ENCODE measurements at regions not wholly inside any gene's neighbourhood (a gene's known extent, or its start where the extent isn't known, plus 50 kb on each side); places are given as distances from the start of the nearest gene placed in this dataset.

- no peaks in the 10 kb centered on the region for H3K27me3 ChIP-seq (ENCODE audit: insufficient read depth, low read depth)
- no peaks in the 10 kb centered on the region for H4K20me1 ChIP-seq (ENCODE audit: insufficient read depth)
- no peaks in the 10 kb centered on the region for H3K4me1 ChIP-seq (ENCODE audit: low read depth, poor library complexity, severe bottlenecking)
- H3K9ac ChIP-seq, result no peak overlapping the region
- no peaks in the 10 kb centered on the region for H3K79me2 ChIP-seq (ENCODE audit: insufficient read depth, low read depth)
- no peaks in the 10 kb centered on the region for H3K36me3 ChIP-seq (ENCODE audit: insufficient read depth)
- H3K4me2 ChIP-seq, result no peak overlapping the region
- TF ChIP-seq CTCF (conservative IDR thresholded peaks at IDR 0.05; ENCODE audit: low read depth, low read length), result no peak
- H3K27ac ChIP-seq, result no peak overlapping the region
- H3K4me3 ChIP-seq (IDR thresholded peaks at IDR 0.05; ENCODE audit: insufficient read depth, low read depth, low read length), result no peak overlapping the region
- no peak overlapping the region for H2AFZ ChIP-seq (ENCODE audit: low read depth)
These were observed 1492.9 kb upstream of the CELF4 start for GRCh38 chr18:39058386-39059000.

- no peaks in the 10 kb centered on the region for H3K36me3 ChIP-seq (ENCODE audit: insufficient read depth)
- no peak overlapping the region for H3K9ac ChIP-seq
- TF ChIP-seq CTCF (conservative IDR thresholded peaks at IDR 0.05; ENCODE audit: low read depth, low read length), result no peak
- H3K27ac ChIP-seq, result no peak overlapping the region
- no peaks in the 10 kb centered on the region for H4K20me1 ChIP-seq (ENCODE audit: insufficient read depth)
- H3K4me1 ChIP-seq (ENCODE audit: low read depth, poor library complexity, severe bottlenecking), result no peaks in the 10 kb centered on the region
- no peaks in the 10 kb centered on the region for H3K27me3 ChIP-seq (ENCODE audit: insufficient read depth, low read depth)
- H3K79me2 ChIP-seq (ENCODE audit: insufficient read depth, low read depth), result no peaks in the 10 kb centered on the region
- no peak overlapping the region for H3K4me2 ChIP-seq
- no peak overlapping the region for H2AFZ ChIP-seq (ENCODE audit: low read depth)
- H3K4me3 ChIP-seq (IDR thresholded peaks at IDR 0.05; ENCODE audit: insufficient read depth, low read depth, low read length), result no peak overlapping the region
These were observed 1491.9 kb upstream of the CELF4 start for GRCh38 chr18:39057423-39058064.

GRCh38 chr18:39053571-39053970, 1488.0 kb upstream of the CELF4 start:
- Histone ChIP-seq H3K4me3 (IDR thresholded peaks at IDR 0.05; ENCODE audit: insufficient read depth, low read depth, low read length) (no peak overlapping the region), H2AFZ (ENCODE audit: low read depth) (no peak overlapping the region), H3K36me3 (ENCODE audit: insufficient read depth) (no peaks in the 10 kb centered on the region), H3K4me1 (ENCODE audit: low read depth, poor library complexity, severe bottlenecking) (no peaks in the 10 kb centered on the region), H3K79me2 (ENCODE audit: insufficient read depth, low read depth) (no peaks in the 10 kb centered on the region), H3K9ac (no peak overlapping the region), H3K4me2 (no peak overlapping the region), H4K20me1 (ENCODE audit: insufficient read depth) (no peaks in the 10 kb centered on the region), H3K27ac (no peak overlapping the region), H3K27me3 (ENCODE audit: insufficient read depth, low read depth) (no peaks in the 10 kb centered on the region)
- no peak for TF ChIP-seq CTCF (conservative IDR thresholded peaks at IDR 0.05; ENCODE audit: low read depth, low read length)

GRCh38 chr18:39051013-39051412, 1485.4 kb upstream of the CELF4 start:
- no peaks in the 10 kb centered on the region for H3K27me3 ChIP-seq (ENCODE audit: insufficient read depth, low read depth)
- H3K4me1 ChIP-seq (ENCODE audit: low read depth, poor library complexity, severe bottlenecking), result no peaks in the 10 kb centered on the region
- no peaks in the 10 kb centered on the region for H4K20me1 ChIP-seq (ENCODE audit: insufficient read depth)
- no peak overlapping the region for H3K27ac ChIP-seq
- H3K4me3 ChIP-seq (IDR thresholded peaks at IDR 0.05; ENCODE audit: insufficient read depth, low read depth, low read length), result no peak overlapping the region
- no peak overlapping the region for H2AFZ ChIP-seq (ENCODE audit: low read depth)
- H3K79me2 ChIP-seq (ENCODE audit: insufficient read depth, low read depth), result no peaks in the 10 kb centered on the region
- H3K9ac ChIP-seq, result no peak overlapping the region
- TF ChIP-seq CTCF (conservative IDR thresholded peaks at IDR 0.05; ENCODE audit: low read depth, low read length), result no peak
- no peaks in the 10 kb centered on the region for H3K36me3 ChIP-seq (ENCODE audit: insufficient read depth)
- H3K4me2 ChIP-seq, result no peak overlapping the region
